T-cell (primary cell): ENCODE measurements at regions not wholly inside any gene's neighbourhood (a gene's known extent, or its start where the extent isn't known, plus 50 kb on each side); places are given as distances from the start of the nearest gene placed in this dataset.

Experiments used
- ATAC-seq, 4 experiments: fragments of 200-7000 bp in 3 of 4; fragments of 150-1000 bp in 1 of 4; cut with Tn5 transposase; replicated peaks in 1 of 4; 1 replicate in 3 of 4; 2 replicates in 1 of 4; pipeline ENCODE4 v1.10.0; 2021; ENCODE audit warnings: moderate library complexity in 3 of 4, mild to moderate bottlenecking in 2 of 4, moderate number of reproducible peaks in 1 of 4
- CTCF ChIA-PET, 2 donors: fragments of 300-600 bp; sonication (Branson Sonifier 250); formaldehyde crosslinking; loops; one replicate each; lab custom pipeline; 2022; ENCODE audit warnings: antibody characterized with exemption in 2 of 2; lab: Charles Lee
- POLR2A ChIA-PET, 2 donors: fragments of 300-600 bp; sonication (Branson Sonifier 250); formaldehyde crosslinking; loops; one replicate each; lab custom pipeline; 2022; ENCODE audit warnings: antibody characterized with exemption in 2 of 2; lab: Charles Lee
- DNase-seq, 35 experiments: peaks; one replicate each; pipeline versions ENCODE4 v3.0.0 to v3.0.0-alpha.2; 2013 to 2023
- H3K27ac ChIP-seq: one replicate; pipeline ENCODE4 v1.5.1; 2013; ENCODE audit warnings: low read length
- H3K27me3 ChIP-seq, 2 experiments: replicated peaks in 1 of 2; 1 replicate in 1 of 2; 2 replicates in 1 of 2; pipeline versions ENCODE4 v1.6.1 to v1.7.0; 2013; ENCODE audit warnings: low read length in 1 of 2, mixed read lengths in 1 of 2; ENCODE audit not compliant: control insufficient read depth in 2 of 2, insufficient read depth in 2 of 2; ENCODE audit errors: extremely low read depth in 1 of 2
- H3K36me3 ChIP-seq, 2 donors: 1 replicate in 1 of 2; 2 replicates in 1 of 2; pipeline versions ENCODE4 v1.6.1 to v1.7.0; 2013; ENCODE audit warnings: low read length in 1 of 2; ENCODE audit not compliant: control insufficient read depth in 2 of 2, insufficient read depth in 1 of 2; ENCODE audit errors: extremely low read depth in 1 of 2
- H3K4me1 ChIP-seq, 2 experiments: 1 replicate in 1 of 2; 2 replicates in 1 of 2; pipeline versions ENCODE4 v1.6.1 to v1.7.0; 2013; ENCODE audit warnings: low read length in 2 of 2, mixed read lengths in 1 of 2; ENCODE audit not compliant: insufficient read depth in 2 of 2, control insufficient read depth in 1 of 2; ENCODE audit errors: extremely low read depth in 1 of 2
- H3K4me3 ChIP-seq, 2 donors: 1 replicate in 1 of 2; 2 replicates in 1 of 2; pipeline versions ENCODE4 v1.5.1 to v1.7.0; 2013; ENCODE audit warnings: mild to moderate bottlenecking in 2 of 2, low read length in 1 of 2, moderate library complexity in 1 of 2; ENCODE audit not compliant: control insufficient read depth in 1 of 2; ENCODE audit errors: extremely low read depth in 1 of 2
- H3K9me3 ChIP-seq: 2 replicates; pipeline ENCODE4 v1.7.0; 2013
- H3K27ac Mint-ChIP-seq, 2 donors: one replicate each; pipeline ENCODE4 v1.8.0; 2020 to 2021; ENCODE audit warnings: mild to moderate bottlenecking in 2 of 2, mixed read lengths in 2 of 2
- H3K27me3 Mint-ChIP-seq, 2 donors: one replicate each; pipeline ENCODE4 v1.8.0; 2021 to 2022; ENCODE audit warnings: mixed read lengths in 2 of 2
- H3K36me3 Mint-ChIP-seq: one replicate; pipeline ENCODE4 v1.8.0; 2021; ENCODE audit warnings: mixed read lengths
- H3K4me1 Mint-ChIP-seq, 3 donors: one replicate each; pipeline ENCODE4 v1.8.0; 2020 to 2022; ENCODE audit warnings: mixed read lengths in 3 of 3, mild to moderate bottlenecking in 1 of 3
- H3K4me3 Mint-ChIP-seq, 3 donors: one replicate each; pipeline ENCODE4 v1.8.0; 2020 to 2022; ENCODE audit warnings: mild to moderate bottlenecking in 3 of 3, mixed read lengths in 3 of 3, moderate library complexity in 3 of 3
- H3K9me3 Mint-ChIP-seq, 3 donors: one replicate each; pipeline ENCODE4 v1.8.0; 2020 to 2022; ENCODE audit warnings: mixed read lengths in 3 of 3

- H3K4me1 ChIP-seq = no peaks in the 10 kb centered on the region
- peaks cover 6% of the 10 kb centered on the region for H3K36me3 Mint-ChIP-seq
- DNase-seq (no peak), ATAC-seq (no peak)
- H3K27ac Mint-ChIP-seq = no peak overlapping the region
- no peaks in the 10 kb centered on the region for H3K27me3 Mint-ChIP-seq
- H3K4me3 Mint-ChIP-seq = no peak overlapping the region
- H3K4me1 Mint-ChIP-seq = no peaks in the 10 kb centered on the region
- H3K36me3 ChIP-seq = no peaks in the 10 kb centered on the region
- no peak overlapping the region for H3K27ac ChIP-seq
- POLR2A ChIA-PET = no interaction called here
- peaks cover 0 to 2% of the 10 kb centered on the region in 2 experiments for H3K27me3 ChIP-seq
- CTCF ChIA-PET = no interaction called here
- no peak overlapping the region for H3K4me3 ChIP-seq
- H3K9me3 ChIP-seq = peaks cover 2% of the 10 kb centered on the region
- peaks cover 0 to 14% (median 9%) of the 10 kb centered on the region in 3 donors for H3K9me3 Mint-ChIP-seq
These were observed 50.3 kb upstream of the TRIB2 start for GRCh38 chr2:12666445-12666844.
